ENCODE measurements at regions not wholly inside any gene's neighbourhood (a gene's known extent, or its start where the extent isn't known, plus 50 kb on each side); places are given as distances from the start of the nearest gene placed in this dataset.

- no peak overlapping the region for H3K4me2 ChIP-seq
- H3K9me3 ChIP-seq, result no peaks in the 10 kb centered on the region
- CTCF ChIA-PET, result no interaction called here
- no peaks in the 10 kb centered on the region for H3K4me1 ChIP-seq
- POLR2A ChIA-PET, result no interaction called here
- no peak for ATAC-seq
- no peak overlapping the region for H3K27ac ChIP-seq
- TF ChIP-seq MAX (IDR thresholded peaks at IDR 0.05), result no peak
- no peak for TF ChIP-seq RAD21 (conservative IDR thresholded peaks at IDR 0.05 in 1 of 2, IDR thresholded peaks at IDR 0.05 in 1 of 2)
- TF ChIP-seq BCL3 (IDR thresholded peaks at IDR 0.05), result no peak
- no peak for TF ChIP-seq CBX8 (IDR thresholded peaks at IDR 0.05)
- no peak for TF ChIP-seq E2F6 (IDR thresholded peaks at IDR 0.05; ENCODE audit: borderline replicate concordance, low read depth)
- no peak for TF ChIP-seq EHF (CRISPR knock-in tag; IDR thresholded peaks at IDR 0.05)
- no peak for TF ChIP-seq RARB (CRISPR knock-in tag; IDR thresholded peaks at IDR 0.05)
- no peak for DNase-seq (ENCODE audit: low read depth in 1 of 2, low spot score in 1 of 2)
- FAIRE-seq, result no peak
- no peak overlapping the region for H3K4me3 ChIP-seq
- WGBS (ENCODE audit: missing lambda C conversion rate), result 42% methylated on average over 2 of the region's 2 CpGs
These were observed 1061.8 kb upstream of the GRIA3 start for GRCh38 chrX:122122274-122122673.

GRCh38 chrX:122133478-122133877, 1050.6 kb upstream of the GRIA3 start:
- 0% methylated on average over 1 of the region's 1 CpG for WGBS (ENCODE audit: missing lambda C conversion rate)
- H3K4me3 ChIP-seq, result no peak overlapping the region
- POLR2A ChIA-PET, result no interaction called here
- no peak overlapping the region for H3K4me2 ChIP-seq
- H3K27ac ChIP-seq, result no peak overlapping the region
- TF ChIP-seq CHD4 (IDR thresholded peaks at IDR 0.05; ENCODE audit: borderline replicate concordance) (no peak), NPAS2 (CRISPR knock-in tag; IDR thresholded peaks at IDR 0.05; ENCODE audit: borderline replicate concordance) (no peak), HMGXB4 (CRISPR knock-in tag; IDR thresholded peaks at IDR 0.05; ENCODE audit: borderline replicate concordance) (no peak), ESRRA (IDR thresholded peaks at IDR 0.05; ENCODE audit: borderline replicate concordance, low read length) (no peak), HOXA7 (CRISPR knock-in tag; IDR thresholded peaks at IDR 0.05) (no peak), CEBPB (IDR thresholded peaks at IDR 0.05) (no peak), ZSCAN20 (CRISPR knock-in tag; IDR thresholded peaks at IDR 0.05) (no peak), MYC (IDR thresholded peaks at IDR 0.05; ENCODE audit: borderline replicate concordance, low read length) (no peak), BCL3 (IDR thresholded peaks at IDR 0.05) (no peak), GATA3 (IDR thresholded peaks at IDR 0.05; ENCODE audit: borderline replicate concordance) (no peak), RCOR1 (IDR thresholded peaks at IDR 0.05; ENCODE audit: low read depth, low read length) (no peak), RFX5 (IDR thresholded peaks at IDR 0.05) (no peak)
- no peaks in the 10 kb centered on the region for H3K4me1 ChIP-seq
- ATAC-seq (no peak), FAIRE-seq (no peak), DNase-seq (ENCODE audit: low read depth in 1 of 2, low spot score in 1 of 2) (no peak)
- no peaks in the 10 kb centered on the region for H3K9me3 ChIP-seq
- CTCF ChIA-PET, result no interaction called here

- WGBS (ENCODE audit: missing lambda C conversion rate), result 7% methylated on average over 1 of the region's 1 CpG
- ChIA-PET CTCF (no interaction called here), POLR2A (no interaction called here)
- no peaks in the 10 kb centered on the region for H3K9me3 ChIP-seq
- no peaks in the 10 kb centered on the region for H3K4me1 ChIP-seq
- no peak overlapping the region for H3K27ac ChIP-seq
- H3K4me3 ChIP-seq, result no peak overlapping the region
- FAIRE-seq (no peak), DNase-seq (ENCODE audit: low read depth in 1 of 2, low spot score in 1 of 2) (no peak), ATAC-seq (no peak)
- no peak overlapping the region for H3K4me2 ChIP-seq
- TF ChIP-seq ZSCAN20 (CRISPR knock-in tag; IDR thresholded peaks at IDR 0.05) (no peak), BHLHE40 (IDR thresholded peaks at IDR 0.05; ENCODE audit: low read depth, low read length) (no peak), TFCP2L1 (CRISPR knock-in tag; IDR thresholded peaks at IDR 0.05) (no peak), FOXS1 (CRISPR knock-in tag; IDR thresholded peaks at IDR 0.05) (no peak), NPAS2 (CRISPR knock-in tag; IDR thresholded peaks at IDR 0.05; ENCODE audit: borderline replicate concordance) (no peak), CBX2 (IDR thresholded peaks at IDR 0.05; ENCODE audit: borderline replicate concordance, low read depth) (no peak), EHMT2 (IDR thresholded peaks at IDR 0.05; ENCODE audit: low read depth) (no peak), E2F6 (IDR thresholded peaks at IDR 0.05; ENCODE audit: borderline replicate concordance, low read depth) (no peak), CBX8 (IDR thresholded peaks at IDR 0.05) (no peak), RFX5 (IDR thresholded peaks at IDR 0.05) (no peak), REST (IDR thresholded peaks at IDR 0.05) (no peak), RARB (CRISPR knock-in tag; IDR thresholded peaks at IDR 0.05) (no peak), MYC (IDR thresholded peaks at IDR 0.05; ENCODE audit: borderline replicate concordance, low read length) (no peak), NR3C1 (IDR thresholded peaks at IDR 0.05) (no peak)
These were observed 1049.8 kb upstream of the GRIA3 start for GRCh38 chrX:122134291-122134690.
